ENCODE measurements at regions not wholly inside any gene's neighbourhood (a gene's known extent, or its start where the extent isn't known, plus 50 kb on each side); places are given as distances from the start of the nearest gene placed in this dataset.

- no peak for DNase-seq (ENCODE audit: low spot score)
Observed at GRCh38 chr1:172887162-172887561, 163.6 kb downstream of the TNFSF18 start.

- no peak for DNase-seq (ENCODE audit: low spot score)
Observed at GRCh38 chr1:172893146-172893841, 157.4 kb downstream of the TNFSF18 start.

GRCh38 chr1:172894349-172895049 lies 156.2 kb downstream of the TNFSF18 start:
- DNase-seq (ENCODE audit: low spot score) = no peak

- DNase-seq (ENCODE audit: low spot score) = no peak
Observed at GRCh38 chr1:172895050-172895460, 155.7 kb downstream of the TNFSF18 start.

- DNase-seq (ENCODE audit: low spot score) = no peak
Observed at GRCh38 chr1:172895761-172896160, 155.0 kb downstream of the TNFSF18 start.

GRCh38 chr1:172897738-172898137 lies 153.0 kb downstream of the TNFSF18 start:
- peak; percentile 43 for DNase-seq (ENCODE audit: low spot score)

GRCh38 chr1:172898866-172899265 lies 151.9 kb downstream of the TNFSF18 start:
- no peak for DNase-seq (ENCODE audit: low spot score)

GRCh38 chr1:172900376-172900997 lies 150.3 kb downstream of the TNFSF18 start:
- DNase-seq (ENCODE audit: low spot score) = no peak

GRCh38 chr1:172902200-172902599 lies 148.5 kb downstream of the TNFSF18 start:
- DNase-seq (ENCODE audit: low spot score) = no peak

- peak; percentile 36 for DNase-seq (ENCODE audit: low spot score)
Observed at GRCh38 chr1:172902861-172903381, 147.8 kb downstream of the TNFSF18 start.

- DNase-seq (ENCODE audit: low spot score) = peak; percentile 62
Observed at GRCh38 chr1:172903581-172904220, 147.0 kb downstream of the TNFSF18 start.

- peak; percentile 70 for DNase-seq (ENCODE audit: low spot score)
Observed at GRCh38 chr1:172905452-172905851, 145.3 kb downstream of the TNFSF18 start.

- DNase-seq (ENCODE audit: low spot score) = peak; percentile 99
Observed at GRCh38 chr1:172906778-172907592, 143.8 kb downstream of the TNFSF18 start.

- DNase-seq (ENCODE audit: low spot score) = no peak
Observed at GRCh38 chr1:172907834-172908326, 142.9 kb downstream of the TNFSF18 start.

- DNase-seq (ENCODE audit: low spot score) = peak; percentile 97
Observed at GRCh38 chr1:172909606-172910326, 141.0 kb downstream of the TNFSF18 start.

- DNase-seq (ENCODE audit: low spot score) = no peak
Observed at GRCh38 chr1:172912765-172913260, 137.9 kb downstream of the TNFSF18 start.

- DNase-seq (ENCODE audit: low spot score) = no peak
Observed at GRCh38 chr1:172914501-172915144, 136.1 kb downstream of the TNFSF18 start.

- DNase-seq (ENCODE audit: low spot score) = no peak
Observed at GRCh38 chr1:172915271-172915670, 135.5 kb downstream of the TNFSF18 start.

- no peak for DNase-seq (ENCODE audit: low spot score)
Observed at GRCh38 chr1:172916116-172916515, 134.6 kb downstream of the TNFSF18 start.

GRCh38 chr1:172917972-172918371 lies 132.8 kb downstream of the TNFSF18 start:
- peak; percentile 98 for DNase-seq (ENCODE audit: low spot score)
